ENCODE measurements at regions not wholly inside any gene's neighbourhood (a gene's known extent, or its start where the extent isn't known, plus 50 kb on each side); places are given as distances from the start of the nearest gene placed in this dataset.

DNA sequence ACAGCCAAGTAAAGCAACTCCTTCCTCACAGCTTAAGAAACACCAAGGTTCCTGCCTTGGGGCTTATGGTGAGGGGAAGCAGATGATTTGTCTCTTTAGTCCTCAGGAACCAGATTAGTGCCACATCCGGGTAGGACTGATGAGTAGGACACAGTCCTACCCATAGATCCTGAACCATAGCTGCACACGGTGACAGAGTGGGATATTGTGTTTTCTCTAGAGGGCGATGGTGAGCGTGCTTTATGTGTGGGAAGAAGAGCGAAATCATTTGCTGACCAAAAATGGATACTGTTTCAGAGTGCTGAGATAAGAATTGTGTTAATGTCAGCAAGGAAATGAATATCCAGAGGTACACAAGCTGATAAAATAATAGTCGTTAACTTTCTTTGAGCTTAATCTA is 209.0 kb upstream of the FBXL7 start:
- TF ChIP-seq, protein P1, sequence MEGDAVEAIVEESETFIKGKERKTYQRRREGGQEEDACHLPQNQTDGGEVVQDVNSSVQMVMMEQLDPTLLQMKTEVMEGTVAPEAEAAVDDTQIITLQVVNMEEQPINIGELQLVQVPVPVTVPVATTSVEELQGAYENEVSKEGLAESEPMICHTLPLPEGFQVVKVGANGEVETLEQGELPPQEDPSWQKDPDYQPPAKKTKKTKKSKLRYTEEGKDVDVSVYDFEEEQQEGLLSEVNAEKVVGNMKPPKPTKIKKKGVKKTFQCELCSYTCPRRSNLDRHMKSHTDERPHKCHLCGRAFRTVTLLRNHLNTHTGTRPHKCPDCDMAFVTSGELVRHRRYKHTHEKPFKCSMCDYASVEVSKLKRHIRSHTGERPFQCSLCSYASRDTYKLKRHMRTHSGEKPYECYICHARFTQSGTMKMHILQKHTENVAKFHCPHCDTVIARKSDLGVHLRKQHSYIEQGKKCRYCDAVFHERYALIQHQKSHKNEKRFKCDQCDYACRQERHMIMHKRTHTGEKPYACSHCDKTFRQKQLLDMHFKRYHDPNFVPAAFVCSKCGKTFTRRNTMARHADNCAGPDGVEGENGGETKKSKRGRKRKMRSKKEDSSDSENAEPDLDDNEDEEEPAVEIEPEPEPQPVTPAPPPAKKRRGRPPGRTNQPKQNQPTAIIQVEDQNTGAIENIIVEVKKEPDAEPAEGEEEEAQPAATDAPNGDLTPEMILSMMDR (IDR thresholded peaks at IDR 0.05), result no peak
- TF ChIP-seq EZH2 (IDR thresholded peaks at IDR 0.05; ENCODE audit: borderline replicate concordance, insufficient read depth, low read depth, low read length, poor library complexity, severe bottlenecking), result no peak

Data from B cell (primary cell).